ENCODE measurements at regions not wholly inside any gene's neighbourhood (a gene's known extent, or its start where the extent isn't known, plus 50 kb on each side); places are given as distances from the start of the nearest gene placed in this dataset.
"Not testable (repeated sequence)": the region's sequence is repeated elsewhere in the genome, so short reads cannot be mapped to it uniquely, and the experiment has no call there.

DNA sequence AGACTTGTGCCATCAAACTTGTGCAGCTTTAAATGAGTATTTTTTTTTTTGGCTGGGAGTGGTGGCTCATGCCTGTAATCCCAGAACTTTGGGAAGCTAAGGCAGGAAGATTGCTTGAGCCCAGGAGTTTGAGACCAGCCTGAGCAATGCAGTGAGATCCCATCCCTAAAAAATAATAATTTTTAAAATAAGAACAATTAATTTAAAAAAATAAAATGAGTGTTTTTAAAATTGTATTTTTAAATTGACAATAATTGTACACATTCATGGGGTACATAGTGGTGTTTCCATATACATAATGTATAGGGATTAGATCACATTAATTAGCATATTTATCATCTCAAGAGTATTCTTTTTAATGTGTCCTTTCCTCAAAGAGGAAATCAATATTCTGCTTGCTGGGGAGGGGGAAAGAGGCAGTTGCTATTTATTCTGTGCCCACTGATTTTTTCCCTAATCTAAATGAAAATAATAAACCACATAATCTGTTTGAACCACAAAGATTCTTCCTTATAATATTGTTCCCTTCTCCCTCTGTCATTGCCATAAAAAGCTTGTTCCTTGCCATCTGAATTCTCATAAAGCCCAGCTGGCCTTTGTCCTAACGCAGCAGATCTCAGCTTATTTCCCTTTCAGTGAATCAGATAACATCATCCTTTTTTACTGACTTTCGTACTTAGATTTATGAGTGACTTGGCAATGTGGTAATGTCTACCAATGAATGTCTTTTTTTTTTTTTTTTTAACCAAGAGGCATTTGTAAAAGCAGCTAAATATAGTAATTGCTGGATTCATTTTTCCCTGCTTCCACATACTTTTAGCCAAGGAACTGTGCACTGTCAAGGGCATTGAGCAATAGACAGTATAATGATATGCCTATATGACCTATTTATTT lies 81.8 kb upstream of the RUBCNL start:
- no peak for DNase-seq (ENCODE audit: low read depth, low spot score)

DNA sequence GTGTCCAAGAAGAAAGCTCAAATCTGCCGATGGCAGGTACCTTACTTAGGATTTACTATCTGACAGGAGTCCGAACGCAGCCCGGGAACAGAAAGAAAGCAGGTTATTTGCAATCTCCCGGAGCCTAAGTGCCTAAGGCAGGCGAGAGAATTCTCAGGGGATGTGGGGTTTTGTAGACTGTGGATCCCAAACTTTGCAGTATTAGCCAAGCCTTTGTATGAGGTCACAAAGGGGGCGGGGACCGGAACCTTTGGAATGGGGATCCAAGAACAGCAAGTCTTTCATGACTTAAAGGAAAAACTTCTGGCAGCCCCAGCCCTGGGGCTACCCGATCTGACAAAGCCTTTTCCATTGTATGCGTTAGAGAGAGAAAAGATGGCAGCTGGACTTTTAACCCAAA lies 80.6 kb upstream of the RUBCNL start:
- H3K4me3 ChIP-seq (ENCODE audit: low read length); DNase-seq (ENCODE audit: low read depth, low spot score): not testable (repeated sequence)

More for the DNA sequence above, 81.8 kb upstream of the RUBCNL start:
- no peak overlapping the region for H3K4me3 ChIP-seq (ENCODE audit: low read length)

- H3K4me3 ChIP-seq (ENCODE audit: low read length); DNase-seq (ENCODE audit: low read depth, low spot score): not testable (repeated sequence)
Observed at GRCh38 chr13:46466074-46466473, 79.0 kb upstream of the RUBCNL start.

DNA sequence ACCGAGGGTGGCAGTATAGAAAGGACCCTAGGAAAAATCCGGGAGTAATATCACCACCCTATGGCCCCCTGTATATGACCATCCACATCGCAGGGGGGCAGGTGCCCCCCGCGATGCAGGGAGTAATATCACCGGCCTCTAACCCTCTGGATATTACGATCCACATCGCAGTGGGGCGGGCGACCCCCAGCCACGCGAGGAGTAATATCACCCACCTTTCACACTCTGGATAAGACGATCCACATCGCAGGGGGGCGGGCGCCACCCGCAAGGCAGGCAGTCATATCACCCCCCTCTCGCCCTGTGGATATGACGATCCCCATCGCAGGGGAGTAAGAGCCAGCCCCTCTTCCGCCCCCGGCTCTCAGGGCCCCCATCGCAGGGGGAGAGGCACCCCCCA lies 76.7 kb upstream of the RUBCNL start:
- DNase-seq (ENCODE audit: low read depth, low spot score) = no peak
- no peak overlapping the region for H3K4me3 ChIP-seq (ENCODE audit: low read length)

GRCh38 chr13:46460223-46460622 lies 73.2 kb upstream of the RUBCNL start:
- not testable (repeated sequence) for H3K4me3 ChIP-seq (ENCODE audit: low read length); DNase-seq (ENCODE audit: low read depth, low spot score)

GRCh38 chr13:46457255-46457654 lies 70.2 kb upstream of the RUBCNL start:
- H3K4me3 ChIP-seq (ENCODE audit: low read length); DNase-seq (ENCODE audit: low read depth, low spot score): not testable (repeated sequence)

- peak; percentile 55 for DNase-seq (ENCODE audit: low read depth, low spot score)
- H3K4me3 ChIP-seq (ENCODE audit: low read length) = not testable (repeated sequence)
Observed at GRCh38 chr13:46455924-46456323, 68.9 kb upstream of the RUBCNL start.

GRCh38 chr13:46451145-46451544 lies 64.1 kb upstream of the RUBCNL start:
- H3K4me3 ChIP-seq (ENCODE audit: low read length); DNase-seq (ENCODE audit: low read depth, low spot score): not testable (repeated sequence)

DNA sequence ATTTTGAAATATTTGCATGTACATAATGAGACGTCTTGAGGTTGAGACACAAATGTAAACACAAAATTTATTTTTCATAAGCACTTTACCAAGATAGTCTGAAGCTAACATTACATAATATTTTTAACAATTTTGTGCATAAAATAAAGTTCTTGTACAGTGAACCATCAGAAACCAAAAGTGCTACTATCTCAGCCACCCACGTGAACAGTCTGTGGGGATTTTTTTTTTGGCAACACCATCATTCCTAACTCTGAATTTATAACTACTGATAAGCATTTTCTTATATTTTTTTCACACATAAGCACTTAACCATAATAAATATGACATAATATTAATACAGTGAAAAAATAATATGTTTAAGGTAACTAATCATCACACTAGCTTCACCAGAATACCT lies 62.9 kb upstream of the RUBCNL start:
- not testable (repeated sequence) for H3K4me3 ChIP-seq (ENCODE audit: low read length); DNase-seq (ENCODE audit: low read depth, low spot score)

DNA sequence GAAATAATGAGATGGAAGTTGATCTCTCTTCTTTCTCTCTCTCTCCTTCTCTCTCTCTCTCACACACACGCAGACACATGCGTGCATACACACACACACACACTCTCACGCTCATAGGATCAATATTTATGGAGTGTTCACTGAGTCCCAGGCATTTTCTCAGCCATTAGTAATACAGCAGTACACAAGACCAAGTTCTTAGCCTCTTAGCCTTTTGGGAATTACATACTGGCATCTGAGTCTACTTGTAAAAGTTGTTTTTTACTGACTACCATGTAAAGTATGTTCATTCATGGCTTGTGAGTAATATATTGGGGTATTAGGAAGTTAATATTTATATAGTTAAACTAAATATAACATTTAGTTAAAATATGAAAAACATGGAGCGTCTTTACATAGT lies 61.1 kb upstream of the RUBCNL start:
- DNase-seq (ENCODE audit: low read depth, low spot score); H3K4me3 ChIP-seq (ENCODE audit: low read length): not testable (repeated sequence)

DNA sequence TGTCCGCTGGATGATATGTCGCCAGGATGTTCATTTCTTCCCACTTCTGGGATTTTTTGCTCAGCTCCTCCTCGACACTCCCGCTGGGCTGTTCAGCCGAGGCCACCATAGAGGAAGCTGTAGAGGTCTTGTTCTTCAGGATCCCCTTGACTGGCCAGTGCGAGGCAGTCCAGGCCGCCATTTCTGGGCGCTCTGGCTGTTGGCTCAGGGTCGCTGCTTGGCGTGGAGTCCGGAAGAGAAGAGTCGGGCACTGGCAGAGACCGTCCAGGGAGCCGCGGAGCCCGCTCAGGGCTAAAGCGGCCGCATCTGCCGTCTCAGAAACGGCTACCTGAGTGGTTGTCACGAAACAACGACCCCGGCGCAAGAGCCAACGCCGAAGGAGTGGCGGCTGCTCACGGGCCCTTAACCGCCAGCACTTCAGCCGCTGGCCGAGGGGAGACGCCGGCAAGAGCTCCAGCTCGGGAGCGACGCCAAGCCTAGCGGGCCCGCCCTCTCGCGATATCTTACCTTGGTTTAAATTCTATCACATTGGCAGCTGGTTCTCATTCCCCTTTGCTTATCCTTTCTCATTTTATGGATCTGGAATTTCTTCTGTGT lies 50.9 kb upstream of the RUBCNL start:
- not testable (repeated sequence) for H3K4me3 ChIP-seq (ENCODE audit: low read length); DNase-seq (ENCODE audit: low read depth, low spot score)
